Caki2 (cell line): ENCODE measurements at regions not wholly inside any gene's neighbourhood (a gene's known extent, or its start where the extent isn't known, plus 50 kb on each side); places are given as distances from the start of the nearest gene placed in this dataset.
"Not testable (repeated sequence)": the region's sequence is repeated elsewhere in the genome, so short reads cannot be mapped to it uniquely, and the experiment has no call there.

Experiments used
- DNase-seq: peaks from one replicate; pipeline ENCODE4 v3.0.0-alpha.2; 2015; ENCODE audit warnings: low read depth
- in situ Hi-C: cut with HindIII; loops from 2 replicates; pipeline ENCODE4 v1.10.0; 2016; ENCODE audit warnings: low sequenced_read_pairs, low pct_unique_long_range_greater_than_20kb, mixed read lengths

DNA sequence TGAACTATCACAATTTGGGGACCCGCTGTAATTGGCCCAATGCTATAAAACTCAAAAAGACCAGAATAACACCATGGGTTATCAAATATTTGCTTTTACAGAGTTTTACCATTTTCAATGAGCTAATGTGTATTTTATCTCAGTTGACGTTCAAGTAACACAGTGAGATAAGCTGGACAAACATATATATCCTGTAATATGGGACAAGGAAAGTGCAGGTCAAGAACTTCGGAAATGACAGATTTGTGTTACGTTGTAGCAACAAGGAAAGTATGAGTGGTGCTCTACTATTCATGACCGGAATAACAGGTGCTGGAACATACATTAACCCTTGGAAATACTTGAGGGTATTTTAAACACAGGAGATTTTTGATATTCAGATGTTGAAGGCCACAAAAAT, 566.4 kb upstream of the FLRT2 start:
- in situ Hi-C loops: no loop called here
- DNase-seq: no peak

DNA sequence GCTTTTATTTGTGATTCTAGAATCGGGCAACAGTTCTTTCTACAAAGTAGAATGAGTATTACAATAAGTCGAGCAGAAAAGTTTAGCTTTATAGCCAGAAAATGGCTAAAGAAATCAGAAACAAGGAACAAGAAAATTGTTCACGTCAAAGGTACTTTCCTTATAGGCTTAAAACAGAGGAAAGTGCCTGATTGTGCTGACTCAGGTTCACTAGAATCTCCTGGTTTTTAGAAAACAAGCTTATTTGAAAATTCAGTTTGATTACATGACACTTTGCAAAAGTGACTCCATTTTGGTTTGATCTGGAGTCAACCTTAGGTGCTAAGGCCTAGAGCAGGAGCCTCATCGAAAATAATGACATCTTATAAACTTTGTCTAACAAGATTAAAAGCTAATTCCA, 564.7 kb upstream of the FLRT2 start:
- in situ Hi-C loops: no loop called here
- no peak for DNase-seq

DNA sequence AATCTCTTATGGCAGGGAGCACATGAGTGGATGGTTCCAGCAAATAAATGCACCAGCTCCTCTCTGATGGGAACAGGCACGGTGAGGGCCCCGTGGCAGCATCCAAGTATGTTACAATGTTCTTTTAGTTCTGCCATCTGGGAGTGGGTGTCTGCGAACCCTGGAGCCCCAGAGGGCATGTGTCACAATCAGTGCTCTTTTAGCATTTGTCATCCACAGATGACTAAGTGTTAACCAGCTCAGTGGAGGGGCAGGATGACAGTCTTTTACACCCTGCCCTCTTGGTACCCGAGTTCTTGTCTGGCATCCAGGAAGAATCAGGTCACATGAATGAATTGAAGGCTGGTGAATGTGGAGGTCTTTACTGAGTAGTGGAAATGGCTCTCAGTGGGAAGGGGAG, 560.4 kb upstream of the FLRT2 start:
- in situ Hi-C loops: no loop called here
- no peak for DNase-seq

DNA sequence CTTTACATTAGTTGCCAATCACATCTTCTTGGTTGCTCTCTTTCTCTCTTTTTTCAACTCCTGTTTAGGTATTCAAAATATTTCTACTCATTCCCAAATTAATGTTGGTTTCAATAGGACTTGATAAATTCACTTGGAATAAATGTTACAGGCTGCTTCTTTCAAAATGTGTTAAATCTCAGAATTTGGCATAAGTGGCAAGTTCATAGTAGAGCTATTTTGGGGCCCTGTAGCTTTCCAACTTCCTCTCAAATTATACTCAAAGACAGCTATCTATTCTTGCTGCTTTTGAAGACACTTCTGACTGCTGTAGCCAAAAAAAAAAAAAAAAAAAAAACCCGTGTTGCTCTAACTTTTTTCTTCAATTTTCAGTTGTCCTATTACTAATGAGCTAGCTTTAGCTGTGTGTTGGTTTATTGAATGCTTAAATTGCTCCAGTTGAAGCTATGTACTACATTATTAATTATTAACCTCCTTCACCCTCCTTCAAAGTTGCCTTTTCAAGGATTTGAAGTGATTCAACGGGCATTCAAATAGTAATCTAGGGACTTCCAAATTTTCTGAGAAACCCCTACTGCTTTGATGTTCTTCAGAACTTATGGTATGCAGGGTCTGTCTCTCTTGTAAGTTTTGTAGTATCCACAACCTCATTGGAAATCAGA, 554.6 kb upstream of the FLRT2 start:
- in situ Hi-C loops: no loop called here
- no peak for DNase-seq

DNA sequence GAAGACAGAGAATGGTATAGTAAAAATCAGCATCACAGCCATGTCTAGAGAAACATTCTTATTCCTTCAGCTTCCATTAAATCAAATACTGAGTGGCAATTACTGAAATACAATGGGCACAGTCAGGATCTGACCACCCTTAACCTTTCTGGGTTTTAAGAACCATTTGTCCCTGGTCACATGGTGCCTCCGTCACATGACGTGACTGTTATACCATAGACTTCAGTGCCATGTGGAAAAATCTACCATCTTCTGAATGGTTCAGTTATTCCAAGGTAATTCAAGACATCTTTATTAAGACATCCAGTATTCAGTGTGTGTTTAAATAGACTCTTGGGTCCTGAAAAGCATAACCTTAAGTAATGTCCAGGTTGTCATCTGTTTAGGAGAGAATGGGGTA, 553.1 kb upstream of the FLRT2 start:
- no peak for DNase-seq
- in situ Hi-C loops: no loop called here

DNA sequence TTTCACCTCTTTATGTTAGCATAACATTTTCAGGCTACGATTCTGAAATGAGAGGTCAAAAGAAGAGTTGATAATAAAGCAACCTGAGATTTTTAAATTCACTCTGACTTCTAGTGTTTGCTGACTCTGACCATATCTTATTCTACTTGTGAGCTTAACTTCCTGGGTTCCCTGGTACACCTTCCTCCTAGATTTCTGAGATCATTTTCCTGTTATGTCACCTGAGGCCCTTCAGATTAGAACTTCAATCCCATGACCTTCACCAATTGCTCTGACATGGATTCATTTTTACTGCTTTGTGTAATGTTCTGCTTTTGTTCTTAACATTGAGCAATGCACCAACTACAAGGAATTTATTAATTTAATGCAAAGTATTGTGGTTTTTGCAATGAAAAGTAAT, 542.9 kb upstream of the FLRT2 start:
- DNase-seq: no peak
- in situ Hi-C loops: no loop called here

DNA sequence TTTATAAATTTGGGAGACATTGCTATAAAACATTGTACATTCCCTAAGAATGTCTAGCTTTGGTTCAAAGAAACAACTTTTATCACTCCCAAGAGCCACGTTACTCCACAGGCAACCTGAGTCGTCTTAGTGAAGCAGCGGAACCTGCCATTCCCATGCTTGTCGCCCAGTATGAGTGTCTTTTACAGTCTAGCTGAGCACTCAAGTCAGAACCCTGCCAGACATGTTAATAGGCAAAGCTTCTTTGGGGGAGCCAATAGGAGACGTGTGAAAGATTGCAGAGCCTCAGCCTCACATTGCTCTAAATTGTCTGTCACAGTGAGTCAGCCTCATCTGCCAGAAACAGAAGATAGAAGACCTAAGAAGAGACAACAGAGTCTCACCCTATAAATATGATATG, 541.6 kb upstream of the FLRT2 start:
- in situ Hi-C loops: no loop called here
- no peak for DNase-seq

DNA sequence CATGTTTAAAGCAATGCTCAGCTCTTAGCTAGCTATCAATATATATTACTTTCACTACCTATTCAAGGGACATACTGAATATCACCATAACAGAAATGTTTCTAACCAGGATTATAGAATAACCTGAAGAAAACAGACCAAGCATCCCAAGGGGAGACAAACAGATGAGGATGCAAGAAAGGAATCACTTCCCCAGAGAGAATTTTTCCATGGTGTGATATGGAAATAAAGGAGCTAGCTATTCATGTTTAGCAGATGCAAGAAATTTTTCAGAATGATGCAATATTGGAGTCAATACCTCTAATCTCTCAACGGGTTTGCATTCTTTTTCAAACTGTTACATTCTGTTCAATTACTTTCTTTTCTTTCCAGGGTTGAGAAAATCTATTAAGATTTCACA, 538.9 kb upstream of the FLRT2 start:
- in situ Hi-C loops: no loop called here
- no peak for DNase-seq

DNA sequence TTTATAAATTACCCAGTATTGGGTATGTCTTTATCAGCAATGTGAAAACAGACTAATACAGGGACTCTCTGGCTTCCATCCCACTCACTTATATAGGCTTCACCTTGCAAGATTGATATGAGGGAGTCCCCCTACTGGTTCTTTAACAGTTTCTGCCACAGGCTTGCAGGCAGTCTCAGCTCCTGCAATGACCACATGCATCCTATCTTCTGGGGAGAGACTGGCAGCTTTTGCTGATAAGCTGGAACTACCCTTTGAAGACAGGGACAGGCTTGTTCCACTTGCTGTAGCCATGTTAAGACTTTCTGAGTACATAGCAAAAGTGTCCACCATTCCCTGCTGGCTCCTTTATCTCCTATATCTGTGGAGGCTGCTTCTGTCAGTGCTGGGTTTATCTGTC, 531.7 kb upstream of the FLRT2 start:
- no peak for DNase-seq
- in situ Hi-C loops: no loop called here

DNA sequence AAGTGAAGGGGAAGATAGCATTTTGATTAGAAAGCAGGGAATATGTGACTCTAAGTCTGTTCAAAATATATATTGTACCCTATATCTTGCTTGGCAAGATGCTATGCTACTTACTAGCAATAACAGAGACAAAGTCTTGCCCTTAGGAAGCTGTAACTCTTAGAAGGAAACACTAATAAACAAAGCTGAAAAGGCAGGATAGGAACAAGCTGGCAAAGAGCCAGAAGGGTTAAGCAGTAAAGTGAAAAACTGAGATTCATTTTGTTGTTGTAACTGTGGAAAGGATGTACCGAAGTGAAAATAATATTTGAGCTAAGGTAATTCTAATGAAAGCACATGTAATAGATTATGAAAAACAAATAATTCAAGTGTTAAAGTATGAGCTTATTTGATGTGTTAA, 527.1 kb upstream of the FLRT2 start:
- no peak for DNase-seq
- in situ Hi-C loops: no loop called here

DNA sequence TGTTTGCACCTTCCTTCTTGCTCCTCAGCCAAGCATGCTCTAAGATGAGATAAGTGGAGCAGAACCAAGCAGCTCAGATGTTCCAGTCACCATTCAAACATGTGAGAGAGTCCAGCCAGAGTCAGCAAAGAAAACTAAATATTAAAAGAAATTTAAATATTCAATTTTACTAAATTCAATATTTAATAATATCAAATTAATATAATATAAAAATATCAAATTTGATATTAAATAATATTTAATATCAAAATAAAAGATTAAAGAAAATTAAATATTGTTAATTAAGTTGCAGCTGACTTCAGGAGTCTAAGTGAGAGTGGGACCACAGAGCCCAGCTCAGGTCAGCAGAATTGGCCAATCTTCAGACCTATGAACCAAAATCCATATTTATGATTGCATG, 526.1 kb upstream of the FLRT2 start:
- no peak for DNase-seq
- in situ Hi-C loops: no loop called here

DNA sequence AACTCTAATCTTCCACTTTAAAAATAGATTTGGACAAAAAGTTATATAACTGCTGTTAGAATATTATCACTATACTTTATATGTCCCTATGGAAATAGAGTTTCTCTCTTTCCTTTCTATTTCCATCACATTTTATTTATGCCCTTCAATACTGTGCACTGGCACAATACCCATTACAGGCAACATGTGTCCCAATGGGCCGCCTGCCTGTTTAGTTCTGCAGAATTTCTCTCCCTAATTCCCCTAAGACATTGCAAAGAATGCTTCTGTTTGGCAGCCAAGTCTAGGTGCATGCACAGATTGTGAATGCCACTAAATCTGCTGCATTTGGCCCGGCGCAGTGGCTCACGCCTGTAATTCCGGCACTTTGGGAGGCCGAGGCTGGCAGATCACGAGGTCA, 520.4 kb upstream of the FLRT2 start:
- DNase-seq: no peak
- in situ Hi-C loops: no loop called here

DNA sequence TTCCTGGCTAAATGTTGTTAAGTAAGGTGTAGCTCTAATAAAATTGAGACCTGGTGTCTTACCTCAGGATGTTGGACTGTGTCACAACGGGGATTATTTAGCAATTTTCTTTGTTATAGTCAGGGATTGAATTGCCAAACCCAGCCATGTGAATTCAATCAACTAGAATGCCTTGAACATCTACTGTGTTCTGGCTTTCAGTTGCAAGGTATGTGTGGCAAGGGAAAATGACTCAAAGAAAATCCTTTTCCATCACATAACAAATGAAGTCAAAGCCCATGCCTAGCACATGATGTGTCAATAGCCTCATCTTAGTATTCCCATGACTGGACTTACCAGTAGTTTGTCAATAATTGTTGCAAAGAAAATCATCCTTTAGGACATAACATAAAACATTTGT, 519.8 kb upstream of the FLRT2 start:
- DNase-seq: no peak
- in situ Hi-C loops: no loop called here

DNA sequence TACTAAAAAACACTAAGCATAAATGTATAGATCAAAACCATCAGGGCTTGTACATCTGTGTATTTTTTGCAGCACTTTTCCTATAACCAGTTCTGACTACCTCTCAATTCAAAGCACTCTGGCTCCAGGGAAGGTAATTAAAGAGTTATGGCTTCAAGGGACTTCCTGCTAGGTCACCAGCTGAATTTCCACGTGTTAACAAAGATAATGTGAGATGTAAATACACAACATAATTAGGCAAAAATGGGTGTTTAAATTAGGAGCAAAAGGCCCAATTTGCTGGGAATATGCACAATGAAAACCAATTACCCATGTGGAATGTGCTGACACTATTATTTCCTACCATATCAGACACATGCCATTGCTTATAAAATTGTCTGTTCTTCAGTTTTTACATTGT, 513.4 kb upstream of the FLRT2 start:
- in situ Hi-C loops: no loop called here
- no peak for DNase-seq

DNA sequence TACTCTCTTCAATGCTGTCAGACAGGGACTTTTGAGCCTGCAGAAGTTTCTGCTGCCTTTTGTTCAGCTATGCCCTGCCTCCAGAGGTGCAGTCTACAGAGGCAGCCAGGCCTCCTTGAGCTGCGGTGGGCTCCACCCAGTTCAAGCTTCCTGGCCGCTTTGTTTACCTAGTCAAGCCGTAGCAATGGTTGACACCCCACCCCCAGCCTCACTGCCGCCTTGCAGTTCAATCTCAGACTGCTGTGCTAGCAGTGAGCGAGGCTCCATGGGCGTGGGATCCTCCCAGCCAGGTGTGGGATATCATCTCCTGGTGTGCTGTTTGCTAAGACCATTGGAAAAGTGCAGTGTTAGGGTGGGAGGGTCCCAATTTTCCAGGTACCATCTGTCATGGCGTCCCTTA, 506.1 kb upstream of the FLRT2 start:
- in situ Hi-C loops, DNase-seq: not testable (repeated sequence)

DNA sequence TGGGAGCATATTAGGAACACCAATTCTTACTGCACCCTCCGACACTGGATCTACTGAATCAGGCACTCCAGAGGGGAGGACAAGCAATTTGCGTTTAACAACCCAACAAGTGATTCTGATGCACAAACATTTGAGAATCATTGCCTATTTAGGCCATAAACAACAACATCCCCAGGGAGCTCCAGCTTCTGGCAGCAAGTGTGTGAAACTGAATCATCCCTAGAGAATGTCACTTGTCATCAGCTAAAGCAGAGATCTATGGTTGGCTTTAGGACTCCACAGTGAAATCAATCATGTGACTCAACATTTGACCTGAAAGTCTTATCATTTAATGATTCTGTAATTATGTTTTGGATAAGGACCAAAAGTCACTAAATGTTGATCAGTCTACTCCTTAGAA, 505.0 kb upstream of the FLRT2 start:
- in situ Hi-C loops: no loop called here
- DNase-seq: no peak

DNA sequence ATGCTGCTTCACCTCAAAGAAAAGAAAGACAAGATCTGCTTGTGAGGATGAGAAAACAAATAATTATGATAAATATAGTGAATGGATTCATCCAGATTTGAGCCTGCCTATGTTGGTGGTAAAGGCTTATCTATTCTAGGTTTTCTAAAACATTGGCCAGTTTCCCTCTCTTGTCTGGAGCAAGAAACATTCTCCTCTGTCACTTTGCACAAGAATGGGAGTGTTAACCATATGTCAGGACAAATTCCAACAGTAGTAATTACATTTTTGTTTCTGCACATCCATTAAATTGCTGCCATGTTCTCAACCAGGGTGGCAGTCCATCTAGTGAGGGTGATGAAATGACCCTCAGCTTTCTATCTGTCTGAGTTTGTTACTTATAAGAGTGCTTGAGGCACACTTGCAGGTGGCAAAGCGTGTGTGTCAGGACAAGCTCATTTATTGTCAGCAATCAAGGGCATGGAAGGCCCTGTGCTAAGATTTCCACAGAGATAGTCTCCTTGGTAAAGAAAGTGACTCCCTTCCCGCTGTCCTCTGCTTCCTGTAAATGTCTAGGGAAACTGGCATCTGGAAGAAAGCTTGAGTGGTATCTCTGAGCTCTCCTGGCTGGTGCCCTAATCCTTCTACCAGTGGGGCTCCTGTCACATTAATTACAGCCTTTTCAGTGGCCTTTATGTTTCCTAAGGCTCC, 502.1 kb upstream of the FLRT2 start:
- no peak for DNase-seq
- in situ Hi-C loops: no loop called here

DNA sequence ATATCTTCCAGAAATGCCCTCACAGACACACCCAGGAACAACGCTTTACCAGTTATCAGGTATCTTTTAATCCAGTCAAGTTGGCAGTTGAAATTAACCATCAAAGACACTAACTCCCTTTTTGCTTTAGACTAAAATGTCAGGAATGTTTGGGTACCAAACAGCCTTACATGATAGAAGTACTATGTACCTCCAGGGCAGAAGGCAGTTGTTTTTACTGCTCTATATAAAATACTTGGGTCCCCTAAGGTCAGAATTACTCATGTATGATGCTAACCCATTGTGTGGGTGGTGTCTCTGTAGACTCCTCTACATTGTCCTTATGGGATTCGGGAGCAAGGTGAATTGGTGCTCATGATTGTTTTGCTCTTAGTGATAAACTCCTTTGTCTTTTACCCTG, 492.5 kb upstream of the FLRT2 start:
- in situ Hi-C loops: no loop called here
- DNase-seq: no peak

DNA sequence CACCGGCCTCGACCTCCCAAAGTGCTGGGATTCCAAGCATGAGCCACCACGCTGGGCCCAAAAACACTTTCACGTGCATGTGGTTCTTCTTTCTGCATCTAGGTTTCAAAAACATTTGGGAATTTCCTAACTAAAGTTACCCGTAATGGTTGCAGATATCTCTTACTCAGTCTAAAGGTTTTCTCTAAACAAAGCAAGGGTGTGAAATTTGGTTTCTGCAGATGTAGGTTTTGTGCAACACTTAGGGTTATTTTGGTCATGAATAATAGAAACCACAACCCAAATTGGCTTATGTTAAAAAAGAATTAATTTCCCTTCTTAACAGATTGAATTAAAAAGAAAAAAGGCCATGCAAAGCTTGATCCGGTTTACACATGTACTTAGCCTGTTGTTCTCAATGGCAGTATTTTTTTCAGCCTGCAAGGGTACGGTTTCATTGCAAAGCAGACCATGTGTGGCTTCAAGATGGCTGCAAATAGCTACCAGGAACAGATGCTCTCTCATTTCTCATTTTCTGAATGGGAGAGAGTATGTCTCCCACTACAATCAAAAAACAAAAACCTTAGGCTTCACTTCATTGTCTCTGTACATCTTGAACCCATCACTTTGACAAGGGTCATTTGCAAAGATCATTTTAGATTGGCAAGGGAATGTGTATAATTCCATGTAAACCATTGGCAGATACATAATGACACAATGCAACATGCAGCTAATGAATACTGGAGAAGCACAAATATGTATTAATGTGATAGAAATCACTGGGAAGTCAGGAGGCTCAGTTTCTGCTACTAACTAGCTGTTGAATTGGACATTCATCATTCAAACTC, 491.2 kb upstream of the FLRT2 start:
- in situ Hi-C loops: no loop called here

DNA sequence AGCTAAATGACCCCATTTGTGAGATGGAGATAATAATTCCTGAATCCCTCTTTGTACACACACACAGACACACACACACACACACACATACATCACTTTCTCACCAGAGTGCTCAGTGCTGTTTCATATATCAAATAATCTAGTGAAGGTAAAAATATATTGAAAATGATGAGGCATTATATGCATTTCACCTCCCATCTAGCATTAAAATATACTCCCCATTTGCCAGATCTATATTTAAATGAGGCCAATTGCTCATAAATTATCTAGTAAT, 490.7 kb upstream of the FLRT2 start:
- DNase-seq: no peak
- in situ Hi-C loops: no loop called here

More for the DNA sequence above, 491.2 kb upstream of the FLRT2 start:
- no peak for DNase-seq
